GM23338 (cell line): ENCODE measurements at regions not wholly inside any gene's neighbourhood (a gene's known extent, or its start where the extent isn't known, plus 50 kb on each side); places are given as distances from the start of the nearest gene placed in this dataset.

ENCODE experiments used
- ATAC-seq: fragments of 200-7000 bp; cut with Tn5 transposase; 3 replicates; pipeline ENCODE4 v1.9.1; 2020
- DNase-seq: peaks from one replicate; pipeline ENCODE4 v3.0.0-alpha.2; 2015; ENCODE audit warnings: low spot score
- H2AFZ ChIP-seq: fragments of 200-600 bp; sonication (generic); 2 replicates; pipeline ENCODE4 v1.8.0; 2016; ENCODE audit warnings: antibody characterized with exemption, mild to moderate bottlenecking, moderate library complexity
- H3F3A ChIP-seq: fragments of 200-600 bp; sonication (generic); replicated peaks from 2 replicates; pipeline ENCODE4 v1.8.0; 2017; ENCODE audit warnings: antibody characterized with exemption, mixed run types, low read depth
- H3K27ac ChIP-seq: fragments of 200-600 bp; sonication (generic); 2 replicates; pipeline ENCODE4 v1.6.1; 2016; ENCODE audit warnings: low read depth
- H3K27me3 ChIP-seq: fragments of 200-600 bp; sonication (generic); 2 replicates; pipeline ENCODE4 v1.8.0; 2016; ENCODE audit warnings: mild to moderate bottlenecking, mixed run types, moderate library complexity; ENCODE audit not compliant: insufficient read depth
- H3K36me3 ChIP-seq: fragments of 200-600 bp; sonication (generic); 2 replicates; pipeline ENCODE4 v1.8.0; 2016; ENCODE audit warnings: mild to moderate bottlenecking; ENCODE audit not compliant: insufficient read depth
- H3K4me1 ChIP-seq: fragments of 200-600 bp; sonication (generic); 2 replicates; pipeline ENCODE4 v1.8.0; 2016; ENCODE audit warnings: mild to moderate bottlenecking, moderate library complexity; ENCODE audit not compliant: insufficient read depth
- H3K4me2 ChIP-seq: fragments of 200-600 bp; sonication (generic); 2 replicates; pipeline ENCODE4 v1.7.1; 2017; ENCODE audit warnings: mixed run types
- H3K4me3 ChIP-seq: fragments of 200-600 bp; sonication (generic); 2 replicates; pipeline ENCODE4 v1.6.1; 2016; ENCODE audit warnings: mixed run types
- H3K79me2 ChIP-seq: fragments of 200-600 bp; sonication (generic); replicated peaks from 2 replicates; pipeline ENCODE4 v1.8.0; 2017; ENCODE audit warnings: mild to moderate bottlenecking; ENCODE audit not compliant: insufficient read depth
- H3K9me2 ChIP-seq: fragments of 200-600 bp; sonication (generic); 2 replicates; pipeline ENCODE4 v1.8.0; 2017; ENCODE audit not compliant: insufficient read depth
- H4K20me1 ChIP-seq: fragments of 200-600 bp; sonication (generic); replicated peaks from 2 replicates; pipeline ENCODE4 v1.8.0; 2017; ENCODE audit warnings: mild to moderate bottlenecking; ENCODE audit not compliant: insufficient read depth
- H3K27ac Mint-ChIP-seq: 2 replicates; pipeline ENCODE4 v1.8.0; 2020; ENCODE audit warnings: inconsistent platforms, mild to moderate bottlenecking, moderate library complexity, mixed read lengths
- H3K27me3 Mint-ChIP-seq: 3 replicates; pipeline ENCODE4 v1.8.0; 2022; ENCODE audit warnings: low read depth, mild to moderate bottlenecking, moderate library complexity, mixed read lengths, inconsistent platforms; ENCODE audit not compliant: insufficient read depth, poor library complexity
- H3K36me3 Mint-ChIP-seq: 3 replicates; pipeline ENCODE4 v1.8.0; 2021; ENCODE audit warnings: low read depth, mild to moderate bottlenecking, inconsistent platforms, moderate library complexity, mixed read lengths
- H3K4me1 Mint-ChIP-seq: 3 replicates; pipeline ENCODE4 v1.8.0; 2020; ENCODE audit warnings: mild to moderate bottlenecking, inconsistent platforms, mixed read lengths
- H3K4me3 Mint-ChIP-seq: 3 replicates; pipeline ENCODE4 v1.8.0; 2021; ENCODE audit warnings: moderate library complexity, mild to moderate bottlenecking, inconsistent platforms, mixed read lengths
- H3K9me3 Mint-ChIP-seq: 3 replicates; pipeline ENCODE4 v1.8.0; 2020; ENCODE audit warnings: moderate library complexity, mild to moderate bottlenecking, inconsistent platforms, mixed read lengths
- CREB1 ChIP-seq: fragments of 250-450 bp; sonication (Bioruptor Pico); IDR thresholded peaks from 2 replicates; pipeline ENCODE4 v1.5.0; 2020; ENCODE audit warnings: low read depth, mild to moderate bottlenecking, moderate library complexity
- CTCF ChIP-seq, 2 experiments: fragments of 200-600 bp in 1 of 2; sonication (generic) in 1 of 2; conservative IDR thresholded peaks; 2 replicates each; pipeline versions ENCODE4 v1.5.1 to v1.6.1; 2016 to 2017; ENCODE audit warnings: antibody characterized with exemption in 2 of 2, low read depth in 2 of 2, mild to moderate bottlenecking in 2 of 2, moderate library complexity in 1 of 2
- EZH2 ChIP-seq: fragments of 200-600 bp; sonication (generic); IDR thresholded peaks from one replicate; pipeline ENCODE4 v1.8.0; 2017; ENCODE audit warnings: antibody characterized with exemption, mild to moderate bottlenecking, low read depth; ENCODE audit not compliant: unreplicated experiment
- EZH2phosphoT487 ChIP-seq: fragments of 200-600 bp; sonication (generic); IDR thresholded peaks from one replicate; pipeline ENCODE4 v1.8.1; 2018; ENCODE audit warnings: antibody characterized with exemption; ENCODE audit not compliant: unreplicated experiment
- JUNB ChIP-seq: IDR thresholded peaks from one replicate; pipeline ENCODE4 v1.6.1; 2016; ENCODE audit warnings: antibody characterized with exemption; ENCODE audit not compliant: unreplicated experiment
- POLR2AphosphoS5 ChIP-seq: IDR thresholded peaks from 2 replicates; pipeline ENCODE4 v1.6.1; 2016; ENCODE audit warnings: antibody characterized with exemption, low read depth
- REST ChIP-seq: IDR thresholded peaks from one replicate; pipeline ENCODE4 v1.6.1; 2018; ENCODE audit warnings: antibody characterized with exemption; ENCODE audit not compliant: unreplicated experiment
- STAT1 ChIP-seq: IDR thresholded peaks from one replicate; pipeline ENCODE4 v1.6.1; 2016; ENCODE audit warnings: antibody characterized with exemption; ENCODE audit not compliant: unreplicated experiment
- ZNF114 ChIP-seq: fragments of 250-450 bp; sonication (Bioruptor Pico); IDR thresholded peaks from 2 replicates; pipeline ENCODE4 v1.5.0; 2020; ENCODE audit warnings: mild to moderate bottlenecking, moderate library complexity
- ZNF331 ChIP-seq: fragments of 250-450 bp; sonication (Bioruptor Pico); IDR thresholded peaks from 2 replicates; pipeline ENCODE4 v1.5.0; 2020; ENCODE audit warnings: low read depth, mild to moderate bottlenecking, moderate library complexity
- ZNF462 ChIP-seq: fragments of 250-450 bp; sonication (Bioruptor Pico); IDR thresholded peaks from 2 replicates; pipeline ENCODE4 v1.5.0; 2020; ENCODE audit warnings: mild to moderate bottlenecking, moderate library complexity

GRCh38 chr3:4218456-4219226, 84.5 kb upstream of the SETMAR start (continued):
- no peak for TF ChIP-seq ZNF462 (CRISPR knock-in tag)

- Mint-ChIP-seq H3K27me3 (peaks cover 2% of the 10 kb centered on the region), H3K4me1 (no peaks in the 10 kb centered on the region), H3K27ac (no peak overlapping the region), H3K9me3 (peaks cover 72% of the 10 kb centered on the region), H3K36me3 (no peaks in the 10 kb centered on the region; the same call in 1 of the 3 replicates), H3K4me3 (no peak overlapping the region)
- H3F3A ChIP-seq: no peaks in the 10 kb centered on the region
- H3K36me3 ChIP-seq: no peaks in the 10 kb centered on the region
- no peaks in the 10 kb centered on the region for H4K20me1 ChIP-seq
- H2AFZ ChIP-seq: no peak overlapping the region
- no peak for DNase-seq
- 0 out of 2 replicates have a peak, but pooled peaks cover 3% of the 10 kb centered on the region for H3K9me2 ChIP-seq
- no peak for ATAC-seq
- H3K27me3 ChIP-seq: no peaks in the 10 kb centered on the region
- no peak overlapping the region for H3K4me2 ChIP-seq
- no peaks in the 10 kb centered on the region for H3K4me1 ChIP-seq
- no peaks in the 10 kb centered on the region for H3K79me2 ChIP-seq
- no peak overlapping the region for H3K27ac ChIP-seq
- H3K4me3 ChIP-seq: no peak overlapping the region
- TF ChIP-seq REST: no peak
- TF ChIP-seq ZNF114 (CRISPR knock-in tag): no peak
- TF ChIP-seq EZH2phosphoT487: no peak
- no peak for TF ChIP-seq STAT1
- TF ChIP-seq JUNB: no peak
- no peak for TF ChIP-seq ZNF331
- no peak for TF ChIP-seq CTCF (conservative IDR thresholded peaks at IDR 0.05; ENCODE audit: low read depth in 2 of 2)
- TF ChIP-seq CREB1: no peak
- no peak for TF ChIP-seq POLR2AphosphoS5
- no peak for TF ChIP-seq EZH2
Observed at GRCh38 chr3:4219227-4219568, 84.0 kb upstream of the SETMAR start.
